ENCODE measurements at regions not wholly inside any gene's neighbourhood (a gene's known extent, or its start where the extent isn't known, plus 50 kb on each side); places are given as distances from the start of the nearest gene placed in this dataset.

DNA sequence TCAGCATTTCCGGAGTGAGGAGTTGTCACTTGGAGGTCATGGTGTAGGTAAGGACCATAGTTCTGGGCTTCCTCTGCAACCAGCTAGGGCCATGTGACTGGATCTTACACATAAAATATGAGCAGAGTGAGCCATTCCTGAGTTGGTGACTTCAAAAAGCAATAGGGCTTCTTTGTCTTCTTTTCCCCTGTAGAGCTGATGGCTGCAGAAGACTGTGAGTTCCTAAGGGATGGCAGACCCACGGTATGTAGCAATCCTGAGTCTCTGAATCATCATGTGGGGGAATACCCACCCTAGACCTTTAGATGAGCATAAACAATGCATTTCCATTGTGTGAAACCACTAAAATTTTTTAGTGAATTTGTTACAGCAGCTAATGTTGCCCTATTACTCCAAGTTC, 151.1 kb upstream of the TBX3 start:
- ATAC-seq, result no peak
- TF ChIP-seq, protein P1, sequence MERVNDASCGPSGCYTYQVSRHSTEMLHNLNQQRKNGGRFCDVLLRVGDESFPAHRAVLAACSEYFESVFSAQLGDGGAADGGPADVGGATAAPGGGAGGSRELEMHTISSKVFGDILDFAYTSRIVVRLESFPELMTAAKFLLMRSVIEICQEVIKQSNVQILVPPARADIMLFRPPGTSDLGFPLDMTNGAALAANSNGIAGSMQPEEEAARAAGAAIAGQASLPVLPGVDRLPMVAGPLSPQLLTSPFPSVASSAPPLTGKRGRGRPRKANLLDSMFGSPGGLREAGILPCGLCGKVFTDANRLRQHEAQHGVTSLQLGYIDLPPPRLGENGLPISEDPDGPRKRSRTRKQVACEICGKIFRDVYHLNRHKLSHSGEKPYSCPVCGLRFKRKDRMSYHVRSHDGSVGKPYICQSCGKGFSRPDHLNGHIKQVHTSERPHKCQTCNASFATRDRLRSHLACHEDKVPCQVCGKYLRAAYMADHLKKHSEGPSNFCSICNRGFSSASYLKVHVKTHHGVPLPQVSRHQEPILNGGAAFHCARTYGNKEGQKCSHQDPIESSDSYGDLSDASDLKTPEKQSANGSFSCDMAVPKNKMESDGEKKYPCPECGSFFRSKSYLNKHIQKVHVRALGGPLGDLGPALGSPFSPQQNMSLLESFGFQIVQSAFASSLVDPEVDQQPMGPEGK (CRISPR knock-in tag; IDR thresholded peaks at IDR 0.05; ENCODE audit: borderline replicate concordance), result no peak
- TF ChIP-seq OSR1 (CRISPR knock-in tag; IDR thresholded peaks at IDR 0.05), result no peak
- TF ChIP-seq CSDC2 (CRISPR knock-in tag; IDR thresholded peaks at IDR 0.05), result no peak
- TF ChIP-seq, protein P2, sequence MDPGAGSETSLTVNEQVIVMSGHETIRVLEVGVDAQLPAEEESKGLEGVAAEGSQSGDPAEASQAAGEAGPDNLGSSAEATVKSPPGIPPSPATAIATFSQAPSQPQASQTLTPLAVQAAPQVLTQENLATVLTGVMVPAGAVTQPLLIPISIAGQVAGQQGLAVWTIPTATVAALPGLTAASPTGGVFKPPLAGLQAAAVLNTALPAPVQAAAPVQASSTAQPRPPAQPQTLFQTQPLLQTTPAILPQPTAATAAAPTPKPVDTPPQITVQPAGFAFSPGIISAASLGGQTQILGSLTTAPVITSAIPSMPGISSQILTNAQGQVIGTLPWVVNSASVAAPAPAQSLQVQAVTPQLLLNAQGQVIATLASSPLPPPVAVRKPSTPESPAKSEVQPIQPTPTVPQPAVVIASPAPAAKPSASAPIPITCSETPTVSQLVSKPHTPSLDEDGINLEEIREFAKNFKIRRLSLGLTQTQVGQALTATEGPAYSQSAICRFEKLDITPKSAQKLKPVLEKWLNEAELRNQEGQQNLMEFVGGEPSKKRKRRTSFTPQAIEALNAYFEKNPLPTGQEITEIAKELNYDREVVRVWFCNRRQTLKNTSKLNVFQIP (CRISPR knock-in tag; IDR thresholded peaks at IDR 0.05; ENCODE audit: borderline replicate concordance, low read depth), result no peak
- TF ChIP-seq ZC3H10 (CRISPR knock-in tag; IDR thresholded peaks at IDR 0.05), result no peak
- TF ChIP-seq ARNTL (CRISPR knock-in tag; IDR thresholded peaks at IDR 0.05; ENCODE audit: borderline replicate concordance, low read depth), result no peak
- TF ChIP-seq PPARA (CRISPR knock-in tag; IDR thresholded peaks at IDR 0.05; ENCODE audit: borderline replicate concordance), result no peak
- no peak for TF ChIP-seq ESRRG (CRISPR knock-in tag; IDR thresholded peaks at IDR 0.05)
- TF ChIP-seq ZFP30 (CRISPR knock-in tag; IDR thresholded peaks at IDR 0.05), result no peak
- no peak for TF ChIP-seq RARB (CRISPR knock-in tag; IDR thresholded peaks at IDR 0.05)
- TF ChIP-seq, protein P3, sequence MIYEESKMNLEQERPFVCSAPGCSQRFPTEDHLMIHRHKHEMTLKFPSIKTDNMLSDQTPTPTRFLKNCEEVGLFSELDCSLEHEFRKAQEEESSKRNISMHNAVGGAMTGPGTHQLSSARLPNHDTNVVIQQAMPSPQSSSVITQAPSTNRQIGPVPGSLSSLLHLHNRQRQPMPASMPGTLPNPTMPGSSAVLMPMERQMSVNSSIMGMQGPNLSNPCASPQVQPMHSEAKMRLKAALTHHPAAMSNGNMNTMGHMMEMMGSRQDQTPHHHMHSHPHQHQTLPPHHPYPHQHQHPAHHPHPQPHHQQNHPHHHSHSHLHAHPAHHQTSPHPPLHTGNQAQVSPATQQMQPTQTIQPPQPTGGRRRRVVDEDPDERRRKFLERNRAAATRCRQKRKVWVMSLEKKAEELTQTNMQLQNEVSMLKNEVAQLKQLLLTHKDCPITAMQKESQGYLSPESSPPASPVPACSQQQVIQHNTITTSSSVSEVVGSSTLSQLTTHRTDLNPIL (CRISPR knock-in tag; IDR thresholded peaks at IDR 0.05; ENCODE audit: low read depth), result no peak
- TF ChIP-seq ISL1 (CRISPR knock-in tag; IDR thresholded peaks at IDR 0.05), result no peak
- TF ChIP-seq SNAI2 (CRISPR knock-in tag; IDR thresholded peaks at IDR 0.05), result no peak
- no peak for TF ChIP-seq BACH2 (CRISPR knock-in tag; IDR thresholded peaks at IDR 0.05; ENCODE audit: borderline replicate concordance)

DNA sequence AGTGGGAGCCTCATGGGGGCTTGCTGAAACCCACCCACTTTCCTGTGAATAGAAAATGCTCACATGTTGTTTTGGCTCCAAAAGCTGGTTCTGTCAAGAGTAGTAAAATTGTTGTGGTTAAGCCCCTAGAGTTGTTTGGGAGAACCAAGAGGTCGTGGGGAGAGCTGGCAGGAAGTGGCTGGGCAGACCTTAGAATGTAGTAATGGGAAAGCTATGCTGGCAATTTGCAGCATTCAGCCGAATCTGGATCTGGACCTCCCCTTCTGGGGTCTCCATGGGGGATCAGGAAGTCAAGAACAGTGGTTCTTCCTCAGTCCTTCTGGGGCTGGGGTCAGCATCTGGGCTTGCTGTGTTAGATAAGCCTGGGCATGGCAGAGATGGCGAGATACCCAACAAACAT, 150.6 kb upstream of the TBX3 start:
- no peak for ATAC-seq
- TF ChIP-seq, protein P2 (CRISPR knock-in tag; IDR thresholded peaks at IDR 0.05; ENCODE audit: borderline replicate concordance, low read depth), result no peak
- TF ChIP-seq ZC3H10 (CRISPR knock-in tag; IDR thresholded peaks at IDR 0.05) (no peak), RARB (CRISPR knock-in tag; IDR thresholded peaks at IDR 0.05) (no peak), BACH2 (CRISPR knock-in tag; IDR thresholded peaks at IDR 0.05; ENCODE audit: borderline replicate concordance) (no peak), CSDC2 (CRISPR knock-in tag; IDR thresholded peaks at IDR 0.05) (no peak), ESRRG (CRISPR knock-in tag; IDR thresholded peaks at IDR 0.05) (no peak), SNAI2 (CRISPR knock-in tag; IDR thresholded peaks at IDR 0.05) (no peak), TOX (CRISPR knock-in tag; IDR thresholded peaks at IDR 0.05; ENCODE audit: borderline replicate concordance) (no peak), GLIS3 (CRISPR knock-in tag; IDR thresholded peaks at IDR 0.05) (no peak), ARNTL (CRISPR knock-in tag; IDR thresholded peaks at IDR 0.05; ENCODE audit: borderline replicate concordance, low read depth) (no peak), ZNF8 (CRISPR knock-in tag; IDR thresholded peaks at IDR 0.05) (no peak)
- TF ChIP-seq, protein P3 (CRISPR knock-in tag; IDR thresholded peaks at IDR 0.05; ENCODE audit: low read depth), result no peak

DNA sequence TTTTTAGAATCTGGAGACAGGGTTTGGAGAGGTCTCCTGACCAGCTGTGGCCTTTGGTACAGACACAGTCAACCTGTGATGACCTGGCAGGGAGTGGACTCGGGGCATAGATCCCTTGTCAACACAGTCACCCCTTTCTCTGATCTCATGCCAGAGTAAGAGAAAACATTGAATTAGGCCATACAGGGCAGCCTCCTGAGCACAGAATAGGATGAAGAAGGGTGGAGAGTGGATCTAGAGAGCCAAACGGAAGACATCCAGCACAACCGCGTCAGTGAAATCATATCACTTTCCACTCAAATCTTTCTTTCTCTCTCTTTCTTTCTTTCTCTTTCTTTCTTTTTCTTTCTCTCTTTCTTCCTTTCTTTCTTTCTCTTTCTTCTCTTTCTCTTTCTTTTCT, 145.9 kb upstream of the TBX3 start:
- no peak for ATAC-seq
- no peak for TF ChIP-seq RARB (CRISPR knock-in tag; IDR thresholded peaks at IDR 0.05)
- TF ChIP-seq ZNF8 (CRISPR knock-in tag; IDR thresholded peaks at IDR 0.05), result no peak
- no peak for TF ChIP-seq SNAI2 (CRISPR knock-in tag; IDR thresholded peaks at IDR 0.05)
- TF ChIP-seq GLIS3 (CRISPR knock-in tag; IDR thresholded peaks at IDR 0.05), result no peak
- no peak for TF ChIP-seq ARNTL (CRISPR knock-in tag; IDR thresholded peaks at IDR 0.05; ENCODE audit: borderline replicate concordance, low read depth)
- no peak for TF ChIP-seq PPARA (CRISPR knock-in tag; IDR thresholded peaks at IDR 0.05; ENCODE audit: borderline replicate concordance)
- TF ChIP-seq, protein P4, sequence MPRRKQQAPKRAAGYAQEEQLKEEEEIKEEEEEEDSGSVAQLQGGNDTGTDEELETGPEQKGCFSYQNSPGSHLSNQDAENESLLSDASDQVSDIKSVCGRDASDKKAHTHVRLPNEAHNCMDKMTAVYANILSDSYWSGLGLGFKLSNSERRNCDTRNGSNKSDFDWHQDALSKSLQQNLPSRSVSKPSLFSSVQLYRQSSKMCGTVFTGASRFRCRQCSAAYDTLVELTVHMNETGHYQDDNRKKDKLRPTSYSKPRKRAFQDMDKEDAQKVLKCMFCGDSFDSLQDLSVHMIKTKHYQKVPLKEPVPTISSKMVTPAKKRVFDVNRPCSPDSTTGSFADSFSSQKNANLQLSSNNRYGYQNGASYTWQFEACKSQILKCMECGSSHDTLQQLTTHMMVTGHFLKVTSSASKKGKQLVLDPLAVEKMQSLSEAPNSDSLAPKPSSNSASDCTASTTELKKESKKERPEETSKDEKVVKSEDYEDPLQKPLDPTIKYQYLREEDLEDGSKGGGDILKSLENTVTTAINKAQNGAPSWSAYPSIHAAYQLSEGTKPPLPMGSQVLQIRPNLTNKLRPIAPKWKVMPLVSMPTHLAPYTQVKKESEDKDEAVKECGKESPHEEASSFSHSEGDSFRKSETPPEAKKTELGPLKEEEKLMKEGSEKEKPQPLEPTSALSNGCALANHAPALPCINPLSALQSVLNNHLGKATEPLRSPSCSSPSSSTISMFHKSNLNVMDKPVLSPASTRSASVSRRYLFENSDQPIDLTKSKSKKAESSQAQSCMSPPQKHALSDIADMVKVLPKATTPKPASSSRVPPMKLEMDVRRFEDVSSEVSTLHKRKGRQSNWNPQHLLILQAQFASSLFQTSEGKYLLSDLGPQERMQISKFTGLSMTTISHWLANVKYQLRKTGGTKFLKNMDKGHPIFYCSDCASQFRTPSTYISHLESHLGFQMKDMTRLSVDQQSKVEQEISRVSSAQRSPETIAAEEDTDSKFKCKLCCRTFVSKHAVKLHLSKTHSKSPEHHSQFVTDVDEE (CRISPR knock-in tag; IDR thresholded peaks at IDR 0.05), result no peak
- TF ChIP-seq OSR1 (CRISPR knock-in tag; IDR thresholded peaks at IDR 0.05), result no peak
- TF ChIP-seq CSDC2 (CRISPR knock-in tag; IDR thresholded peaks at IDR 0.05), result no peak
- TF ChIP-seq ZC3H10 (CRISPR knock-in tag; IDR thresholded peaks at IDR 0.05), result no peak
- TF ChIP-seq ESRRG (CRISPR knock-in tag; IDR thresholded peaks at IDR 0.05), result no peak
- TF ChIP-seq, protein P2 (CRISPR knock-in tag; IDR thresholded peaks at IDR 0.05; ENCODE audit: borderline replicate concordance, low read depth), result no peak
- TF ChIP-seq, protein P5, sequence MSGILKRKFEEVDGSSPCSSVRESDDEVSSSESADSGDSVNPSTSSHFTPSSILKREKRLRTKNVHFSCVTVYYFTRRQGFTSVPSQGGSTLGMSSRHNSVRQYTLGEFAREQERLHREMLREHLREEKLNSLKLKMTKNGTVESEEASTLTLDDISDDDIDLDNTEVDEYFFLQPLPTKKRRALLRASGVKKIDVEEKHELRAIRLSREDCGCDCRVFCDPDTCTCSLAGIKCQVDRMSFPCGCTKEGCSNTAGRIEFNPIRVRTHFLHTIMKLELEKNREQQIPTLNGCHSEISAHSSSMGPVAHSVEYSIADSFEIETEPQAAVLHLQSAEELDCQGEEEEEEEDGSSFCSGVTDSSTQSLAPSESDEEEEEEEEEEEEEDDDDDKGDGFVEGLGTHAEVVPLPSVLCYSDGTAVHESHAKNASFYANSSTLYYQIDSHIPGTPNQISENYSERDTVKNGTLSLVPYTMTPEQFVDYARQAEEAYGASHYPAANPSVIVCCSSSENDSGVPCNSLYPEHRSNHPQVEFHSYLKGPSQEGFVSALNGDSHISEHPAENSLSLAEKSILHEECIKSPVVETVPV (CRISPR knock-in tag; IDR thresholded peaks at IDR 0.05), result no peak
- TF ChIP-seq TOX (CRISPR knock-in tag; IDR thresholded peaks at IDR 0.05; ENCODE audit: borderline replicate concordance), result no peak
- TF ChIP-seq ZNF70 (CRISPR knock-in tag; IDR thresholded peaks at IDR 0.05), result no peak
- no peak for TF ChIP-seq ISL1 (CRISPR knock-in tag; IDR thresholded peaks at IDR 0.05)
